Retina (tissue), 1 donor: ENCODE measurements at regions not wholly inside any gene's neighbourhood (a gene's known extent, or its start where the extent isn't known, plus 50 kb on each side); places are given as distances from the start of the nearest gene placed in this dataset.

Experiments
- DNase-seq: peaks from one replicate; pipeline ENCODE4 v3.0.0-alpha.2; 2016

DNA sequence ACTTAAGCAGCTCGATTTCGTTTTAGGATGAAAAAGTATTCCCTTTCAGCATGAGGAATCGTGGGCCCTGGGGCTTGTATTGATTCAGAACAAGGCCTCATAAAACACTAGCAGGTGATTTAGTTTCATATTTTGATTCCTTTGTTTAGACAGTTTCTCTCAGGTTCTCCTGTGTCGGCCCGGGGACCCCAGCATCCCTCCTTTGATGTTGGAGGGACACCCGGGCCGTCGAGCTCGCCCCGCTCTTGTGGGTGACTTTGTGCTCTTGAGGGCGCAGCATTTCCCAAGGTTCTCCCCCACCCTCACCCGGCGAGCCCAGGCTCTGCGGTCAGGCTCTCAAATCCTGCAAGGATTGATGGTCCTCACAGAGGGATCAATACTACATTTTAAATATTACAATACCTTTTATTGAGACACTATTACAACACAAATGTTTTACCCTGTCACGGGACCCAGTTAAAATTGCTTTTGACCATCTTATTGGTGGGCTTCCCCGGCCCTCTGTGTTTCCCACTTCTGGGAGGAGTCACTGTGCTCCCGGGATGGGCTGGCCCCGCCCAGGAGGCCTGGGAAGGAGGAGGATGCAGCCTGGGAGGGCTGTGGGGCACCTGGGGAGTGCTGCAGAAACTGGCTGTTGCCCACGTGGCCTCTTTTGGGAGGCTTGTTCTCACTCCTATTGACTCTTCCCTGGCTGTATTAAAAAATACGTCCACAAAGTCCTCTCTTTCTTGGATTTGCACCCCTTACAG is 222.6 kb downstream of the INSIG2 start:
- DNase-seq: peak; percentile 71

DNA sequence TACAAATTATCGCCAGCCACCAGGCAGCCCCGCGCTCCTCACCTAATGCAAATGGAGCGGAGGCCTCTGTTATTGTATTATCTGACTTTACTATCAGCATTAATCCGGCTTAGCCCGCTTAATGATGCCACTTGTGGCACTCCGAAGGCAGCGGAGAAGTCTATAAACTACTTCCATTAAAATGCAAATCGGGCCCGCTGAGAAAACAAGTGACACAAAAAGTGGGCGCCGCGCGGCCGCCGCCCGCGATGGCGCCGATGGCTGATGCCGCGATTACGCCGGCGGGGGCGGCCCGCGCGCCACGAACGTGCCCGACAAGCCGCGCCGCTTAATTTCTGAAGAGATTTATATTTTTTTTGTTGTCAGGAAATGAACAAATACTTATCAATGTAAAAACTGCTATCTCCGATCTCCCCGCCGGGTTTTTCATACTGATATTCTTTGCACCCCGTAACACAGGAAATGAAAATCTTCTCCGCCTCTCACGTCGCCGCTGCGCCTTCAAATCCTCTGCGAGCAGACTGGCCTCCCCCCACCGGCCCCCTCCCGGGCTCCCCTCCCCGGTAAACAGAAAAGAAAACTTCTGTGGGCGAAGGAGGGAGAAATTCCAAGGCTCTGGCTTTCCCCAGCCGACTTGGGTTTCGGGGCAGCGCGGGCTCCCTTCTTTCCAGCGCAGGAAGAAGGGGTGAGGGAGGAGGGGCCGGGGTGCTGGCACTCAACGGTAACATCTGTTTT is 221.8 kb downstream of the INSIG2 start:
- DNase-seq: peak; percentile 84

DNA sequence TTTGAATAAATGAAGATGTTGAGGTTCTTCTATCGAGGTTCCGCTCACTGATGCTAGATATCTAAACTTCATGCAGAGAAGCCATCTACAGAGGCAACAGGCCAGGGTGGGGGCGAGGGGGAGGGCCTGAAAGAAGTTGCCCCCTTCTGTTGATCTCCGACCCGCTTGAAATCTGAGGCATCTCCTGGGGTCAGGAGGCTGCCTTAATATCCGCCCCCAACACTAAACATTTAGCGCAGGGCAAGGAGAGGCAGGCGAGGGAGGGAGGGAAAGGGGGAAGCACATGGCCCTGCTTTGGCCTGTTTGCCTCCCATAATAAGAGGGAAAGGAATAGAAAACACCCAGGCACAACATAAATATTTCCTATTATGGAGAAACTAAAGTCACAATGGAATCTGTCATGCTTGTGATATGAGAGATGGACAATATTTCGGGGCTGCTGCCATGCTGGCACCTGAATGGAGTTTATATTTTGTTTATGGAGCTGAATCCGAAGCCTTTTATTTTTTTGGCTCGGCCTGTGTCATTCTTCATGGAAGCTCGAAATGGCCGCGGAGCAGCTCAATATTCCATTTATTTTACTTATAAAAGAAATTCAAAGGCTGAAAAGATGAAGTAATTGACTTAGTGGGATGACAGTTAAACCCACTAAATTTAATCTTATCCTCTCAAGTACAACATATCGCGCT is 221.1 kb downstream of the INSIG2 start:
- DNase-seq: no peak

DNA sequence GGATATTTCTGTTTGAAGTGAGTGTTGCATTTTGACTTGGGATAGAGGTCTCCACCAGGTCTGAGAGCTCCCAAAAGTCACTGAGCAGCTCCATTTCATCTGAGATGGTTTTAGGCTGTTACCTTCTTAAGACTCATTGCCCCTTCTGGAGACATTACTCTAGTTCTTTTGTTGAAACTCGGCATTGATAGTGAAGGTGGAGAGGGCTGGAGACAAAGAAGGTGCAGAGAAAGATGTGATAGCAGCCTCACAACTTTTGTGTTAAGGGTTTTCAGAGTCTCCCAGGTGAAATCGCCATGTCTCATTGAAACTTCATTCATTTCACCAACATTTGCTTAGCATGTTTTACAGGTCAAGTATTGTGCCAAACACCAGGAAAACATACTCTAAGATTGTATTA is 219.6 kb downstream of the INSIG2 start:
- DNase-seq: no peak

DNA sequence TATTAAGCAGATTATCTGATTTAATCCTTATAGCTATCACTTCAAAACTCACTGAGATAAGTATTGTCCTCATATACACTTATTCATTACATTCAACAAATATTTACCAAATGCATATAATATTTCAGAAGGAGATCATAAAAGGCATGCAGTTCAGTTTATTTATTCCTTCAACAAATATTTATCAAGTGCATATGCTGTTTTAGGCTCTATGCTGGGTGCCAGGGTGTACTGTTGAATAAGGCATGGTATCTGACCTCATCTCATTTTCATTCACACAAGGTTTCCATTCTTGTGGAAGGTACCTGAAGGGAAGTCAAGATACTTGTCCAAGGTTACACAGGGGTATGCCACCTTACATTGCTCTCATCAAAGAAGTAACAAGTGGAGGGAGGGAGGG is 213.0 kb downstream of the INSIG2 start:
- no peak for DNase-seq

DNA sequence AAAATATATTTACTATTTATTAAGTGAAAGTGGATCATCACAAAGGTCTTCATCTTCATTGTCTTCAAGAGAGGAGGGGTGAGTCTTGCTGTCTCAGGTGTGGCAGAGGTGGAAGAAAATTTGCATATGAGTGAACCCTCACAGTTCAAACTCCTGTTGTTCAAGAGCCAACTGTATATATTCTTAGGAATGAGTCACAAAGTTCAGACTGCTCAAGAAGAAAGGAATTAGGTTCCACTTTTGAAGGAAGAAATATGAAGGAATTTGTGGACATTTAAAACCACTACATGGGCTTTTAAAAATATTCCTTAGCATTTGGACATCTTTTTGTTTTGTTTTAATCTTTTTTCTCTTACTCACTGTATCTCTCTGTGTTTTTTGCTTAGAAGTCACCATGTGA is 212.6 kb downstream of the INSIG2 start:
- no peak for DNase-seq

DNA sequence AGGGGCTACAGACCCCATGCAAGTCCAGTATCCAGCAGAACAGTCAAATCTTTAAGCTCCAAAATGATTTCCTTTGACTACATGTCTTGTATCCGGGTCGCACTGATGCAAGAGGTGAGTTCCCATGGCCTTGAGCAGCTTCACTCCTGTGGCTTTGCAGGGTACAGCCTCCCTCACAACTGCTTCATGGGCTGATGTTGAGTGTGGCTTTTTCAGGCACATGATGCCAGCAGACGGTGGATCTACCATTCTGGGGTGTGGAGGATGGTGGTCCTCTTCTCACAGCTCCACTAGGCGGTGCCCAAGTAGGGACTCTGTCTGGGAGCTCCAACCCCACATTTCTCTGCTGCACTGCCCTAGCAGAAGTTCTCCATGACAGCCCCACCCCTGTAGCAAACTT is 208.4 kb downstream of the INSIG2 start:
- DNase-seq: no peak

DNA sequence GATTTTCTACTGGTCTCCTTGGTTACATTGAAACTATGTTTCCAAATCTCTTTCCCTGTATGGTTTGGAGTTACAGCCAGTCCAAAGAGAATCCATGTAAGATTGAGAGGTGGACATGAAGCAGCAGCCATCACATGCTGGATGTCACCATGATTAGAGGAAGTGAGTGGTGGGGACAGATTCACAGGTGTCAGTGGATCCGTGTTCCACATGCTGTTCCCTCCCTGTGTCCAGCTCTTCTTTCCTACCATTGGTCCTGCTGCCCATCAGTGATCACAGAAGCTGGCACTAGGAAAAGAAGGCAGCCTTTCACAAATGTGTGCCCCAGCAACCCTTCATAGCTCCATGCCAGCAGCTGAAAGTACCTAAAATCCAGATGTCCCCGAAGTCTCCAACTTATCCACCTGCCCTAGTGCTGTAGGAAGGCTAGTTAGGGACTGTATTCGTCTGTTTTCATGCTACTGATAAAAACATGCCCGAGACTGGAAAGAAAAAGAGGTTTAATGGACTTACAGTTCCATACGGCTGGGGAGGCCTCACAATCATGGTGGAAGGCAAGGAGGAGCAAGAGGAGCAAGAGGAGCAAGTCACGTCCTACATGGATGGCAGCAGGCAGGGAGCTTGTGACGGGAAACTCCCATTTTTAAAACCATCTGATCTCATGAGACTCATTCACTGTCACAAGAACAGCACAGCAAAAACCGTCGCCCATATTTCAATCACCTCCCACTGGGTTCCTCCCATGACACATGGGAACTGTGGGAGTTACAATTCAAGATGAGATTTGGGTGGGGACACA is 207.5 kb downstream of the INSIG2 start:
- DNase-seq: no peak

DNA sequence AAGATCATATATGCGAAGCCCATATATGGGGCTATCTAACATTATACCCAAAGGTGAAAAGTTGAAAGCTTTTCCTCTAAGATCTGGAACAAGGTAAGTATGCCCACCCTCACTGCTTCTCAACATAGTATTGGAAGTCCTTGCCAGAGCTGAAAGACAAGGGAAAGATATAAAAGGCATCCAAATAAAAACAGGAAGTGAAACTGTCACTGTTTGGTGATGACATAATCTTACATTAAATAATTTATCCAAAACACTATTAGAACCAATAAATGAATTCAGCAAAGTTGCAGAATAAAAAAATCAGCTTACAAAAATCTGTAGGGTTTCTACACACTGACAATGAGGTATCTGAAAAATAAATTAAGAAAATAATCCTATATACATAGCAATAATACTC is 205.8 kb downstream of the INSIG2 start:
- DNase-seq: no peak

DNA sequence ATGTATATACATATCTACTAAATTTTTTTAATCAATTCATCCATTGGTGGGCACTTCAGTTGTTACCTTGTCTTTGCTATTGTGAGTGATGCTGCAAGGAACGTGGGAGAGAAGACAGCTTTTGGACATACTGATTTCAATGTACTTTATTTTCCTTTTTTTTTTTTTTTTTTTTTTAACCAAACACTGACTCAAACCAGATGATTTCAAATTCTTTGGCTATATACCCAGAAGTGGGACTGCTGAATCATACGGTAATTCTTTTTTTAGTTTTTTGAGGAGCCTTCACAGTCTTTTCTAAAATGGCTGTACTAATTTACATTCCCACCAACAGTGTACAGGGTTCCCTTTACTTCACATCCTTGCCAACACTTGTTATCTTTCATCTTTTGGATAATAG is 204.7 kb downstream of the INSIG2 start:
- no peak for DNase-seq

DNA sequence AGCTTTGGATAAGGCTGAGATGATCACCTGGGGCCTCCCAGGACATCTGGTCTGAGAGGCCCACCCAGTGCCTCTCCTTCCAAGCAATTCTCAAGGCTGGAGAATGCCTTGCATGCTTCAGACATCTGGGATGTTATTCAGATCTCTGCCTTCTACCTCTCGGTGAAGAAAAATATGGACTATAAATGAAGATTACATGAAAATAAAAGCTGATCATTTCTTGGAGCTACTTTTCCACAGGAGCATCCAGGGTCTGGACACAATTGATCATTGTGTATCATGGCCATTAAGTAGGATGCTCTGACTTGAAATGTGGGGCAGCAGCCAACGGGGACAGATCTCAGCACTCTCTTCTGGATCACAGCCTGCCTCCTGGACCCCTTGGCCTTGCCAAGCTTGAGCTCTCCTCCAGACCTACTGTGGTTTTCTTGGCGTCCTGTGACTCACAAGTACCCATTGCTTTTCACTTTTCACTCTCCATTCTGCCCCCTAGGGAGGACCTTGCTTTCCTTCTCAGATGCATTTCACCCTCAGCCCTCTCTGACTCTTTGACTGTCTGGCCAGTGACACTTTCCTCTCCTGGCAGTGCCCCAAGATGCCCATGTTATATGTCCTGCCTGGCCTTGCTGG is 203.1 kb downstream of the INSIG2 start:
- DNase-seq: no peak

DNA sequence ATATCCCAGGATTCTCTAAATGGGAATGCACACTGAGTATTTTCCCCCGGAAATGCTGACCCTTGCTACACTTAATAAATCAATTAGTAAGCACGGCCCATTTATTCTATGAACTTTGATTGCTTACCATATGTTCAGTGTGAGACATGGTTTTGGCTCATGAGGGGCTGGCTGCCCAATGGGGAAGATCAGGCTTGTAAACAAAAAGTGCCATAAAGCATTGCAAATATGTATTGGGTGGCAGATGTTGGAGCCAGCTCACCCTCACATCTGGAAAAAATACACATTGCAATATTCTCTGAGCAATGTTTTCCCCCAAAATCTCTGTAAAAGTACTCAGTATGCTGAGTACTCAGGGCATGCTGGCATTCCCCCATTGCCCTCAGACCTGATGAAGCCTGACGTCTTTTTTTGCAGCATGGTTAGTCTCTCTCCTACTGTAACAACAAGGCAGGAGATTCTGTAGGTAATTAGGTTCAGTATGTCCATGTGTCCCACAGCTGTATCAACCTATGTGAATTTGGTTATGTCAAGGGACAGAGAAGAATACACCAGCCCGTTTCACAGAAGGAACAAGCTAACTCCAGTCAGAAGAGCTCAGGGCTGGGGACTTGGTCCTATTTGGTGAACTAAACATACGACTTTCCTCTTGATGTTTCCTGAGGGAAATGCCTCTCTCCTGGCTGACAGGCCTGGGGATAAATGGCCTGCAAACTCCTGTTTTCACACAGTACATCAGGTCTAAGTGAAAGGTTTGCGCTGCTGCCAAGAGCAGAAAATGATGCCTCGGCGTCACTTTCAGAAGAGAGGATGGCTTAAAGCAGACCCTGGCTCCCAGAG is 202.4 kb downstream of the INSIG2 start:
- DNase-seq: no peak

DNA sequence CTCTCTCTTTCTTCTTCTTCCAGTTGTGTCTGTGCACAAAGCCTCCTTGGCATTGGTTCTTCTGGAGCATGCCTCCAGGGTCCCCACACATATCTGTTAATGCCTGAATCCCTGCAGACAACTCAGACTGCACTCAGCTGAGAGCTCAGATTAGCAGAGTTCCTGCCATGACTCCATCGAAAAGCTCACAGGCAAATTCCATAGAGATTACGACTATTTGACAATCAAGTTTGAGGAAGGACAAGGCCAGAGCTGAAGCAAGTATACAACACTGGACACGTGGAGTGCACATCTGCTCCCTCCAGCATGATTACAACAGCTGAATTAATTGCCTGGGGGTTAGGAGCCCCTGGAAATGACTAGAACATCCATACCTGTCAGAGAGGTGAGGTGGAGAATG is 190.7 kb downstream of the INSIG2 start:
- DNase-seq: no peak

DNA sequence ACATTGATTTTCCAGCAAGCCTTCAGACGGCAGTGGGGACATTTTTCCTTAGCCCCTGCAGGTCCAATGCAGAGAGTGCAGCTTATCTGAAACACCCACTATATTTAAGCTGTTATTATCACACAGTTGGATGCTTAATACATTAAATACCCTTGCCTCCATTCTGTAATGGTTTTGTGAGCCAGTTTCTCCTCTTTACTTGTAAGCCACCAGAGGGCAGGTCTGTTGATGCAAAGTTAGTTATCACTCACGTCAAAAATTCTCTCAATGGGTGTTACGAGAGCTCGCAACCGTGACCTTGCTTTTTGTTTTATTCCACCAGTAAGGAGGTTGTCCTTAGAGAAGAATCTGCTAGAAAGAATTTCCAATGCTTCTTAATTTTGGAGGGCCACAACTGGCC is 189.8 kb downstream of the INSIG2 start:
- no peak for DNase-seq

DNA sequence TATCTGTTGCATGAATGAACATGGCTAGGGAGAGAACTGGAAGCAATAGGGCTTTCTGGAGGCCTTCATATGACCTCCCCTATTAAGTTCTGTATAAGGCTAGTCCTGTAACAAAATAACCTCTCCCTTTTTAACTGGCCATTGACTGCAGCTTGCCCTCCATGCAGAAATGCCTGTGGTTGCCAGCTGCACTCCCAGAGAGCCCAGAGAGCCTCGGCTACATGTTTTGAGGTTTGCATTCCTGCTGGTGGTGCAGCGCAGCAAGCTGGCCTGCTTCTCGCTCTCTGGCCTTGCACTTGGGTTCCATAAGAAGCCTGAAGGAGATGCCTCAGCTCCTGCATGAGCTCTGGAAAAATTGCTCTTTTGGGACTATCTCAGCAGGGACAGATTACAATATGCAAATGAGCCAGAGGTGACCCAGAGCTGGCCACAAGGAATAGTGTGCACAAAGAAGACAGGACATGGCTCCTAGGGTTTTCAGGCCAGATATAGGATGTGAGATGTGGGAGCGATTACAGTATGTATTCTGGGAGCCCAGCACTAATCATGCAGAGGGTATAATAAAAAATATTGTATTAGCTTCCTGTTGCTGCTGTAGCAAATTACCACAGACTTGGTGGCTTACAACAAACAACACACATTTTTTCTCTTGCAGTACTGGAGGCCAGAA is 186.7 kb downstream of the INSIG2 start:
- no peak for DNase-seq

DNA sequence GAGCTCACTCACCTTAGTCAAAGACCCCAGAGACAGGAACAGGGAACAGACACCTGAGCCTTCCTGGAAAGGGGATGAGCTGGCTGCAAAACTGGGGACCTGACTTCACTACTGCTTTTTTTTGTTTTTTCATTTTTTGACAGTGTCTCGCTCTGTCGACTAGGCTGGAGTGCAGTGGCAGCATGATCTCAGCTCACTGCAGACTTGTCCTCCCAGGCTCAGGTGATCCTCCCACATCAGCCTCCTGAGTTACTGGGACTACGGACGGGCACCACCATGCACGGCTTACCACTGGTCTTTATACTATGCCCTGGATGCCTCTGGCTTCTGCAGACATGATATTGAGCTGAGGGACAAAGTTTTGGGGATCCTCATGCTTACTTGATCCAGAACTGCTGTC is 184.1 kb downstream of the INSIG2 start:
- DNase-seq: no peak

DNA sequence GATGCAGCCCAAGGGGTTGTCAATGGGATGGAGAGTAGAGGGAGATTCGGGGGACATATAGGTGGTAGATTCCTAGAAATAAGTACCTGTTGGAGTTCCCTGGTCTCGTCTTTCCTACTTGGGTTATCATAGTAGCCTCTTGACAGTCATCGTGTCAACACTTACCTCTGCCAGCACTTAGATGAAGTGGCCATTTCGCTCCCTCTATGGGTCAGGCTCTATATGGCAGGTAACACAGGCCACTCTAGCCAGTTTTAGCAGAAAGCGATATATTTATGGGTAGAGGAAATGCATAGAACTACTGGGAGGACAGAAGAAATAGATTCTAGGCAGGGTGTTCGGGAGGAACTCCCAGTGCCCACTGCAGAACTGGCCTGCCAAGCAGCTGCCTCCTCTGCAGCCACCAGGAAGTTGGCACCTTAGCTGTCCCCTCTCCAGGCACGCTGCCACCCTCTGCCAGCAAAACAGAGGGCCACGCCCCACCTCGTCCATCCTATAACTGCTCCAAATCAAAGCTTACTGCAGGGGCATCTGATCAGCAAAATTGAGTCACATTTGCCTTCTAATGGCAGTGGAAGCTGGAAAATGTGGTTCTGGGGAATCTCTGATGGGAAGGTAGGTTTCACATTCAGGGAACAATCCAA is 181.3 kb downstream of the INSIG2 start:
- DNase-seq: no peak

DNA sequence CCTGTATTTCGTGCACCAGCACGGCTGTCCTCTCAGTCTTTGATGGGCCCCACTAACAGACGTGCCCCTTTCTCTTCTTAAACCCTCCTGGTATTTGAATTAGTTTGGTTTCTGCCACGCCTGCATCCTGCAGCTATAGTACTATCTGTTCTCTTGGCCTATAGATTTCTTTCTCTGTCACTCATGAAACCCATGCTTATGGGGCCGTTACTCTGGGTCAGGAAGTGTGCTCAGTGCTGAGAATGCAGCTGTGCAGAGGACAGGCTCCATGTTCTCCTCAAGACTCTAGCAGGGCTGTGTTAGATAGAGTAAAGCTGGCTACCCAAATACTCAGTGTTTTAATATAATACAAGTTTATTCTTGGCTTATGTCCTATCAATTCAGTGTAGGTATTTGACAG is 180.0 kb downstream of the INSIG2 start:
- DNase-seq: no peak

DNA sequence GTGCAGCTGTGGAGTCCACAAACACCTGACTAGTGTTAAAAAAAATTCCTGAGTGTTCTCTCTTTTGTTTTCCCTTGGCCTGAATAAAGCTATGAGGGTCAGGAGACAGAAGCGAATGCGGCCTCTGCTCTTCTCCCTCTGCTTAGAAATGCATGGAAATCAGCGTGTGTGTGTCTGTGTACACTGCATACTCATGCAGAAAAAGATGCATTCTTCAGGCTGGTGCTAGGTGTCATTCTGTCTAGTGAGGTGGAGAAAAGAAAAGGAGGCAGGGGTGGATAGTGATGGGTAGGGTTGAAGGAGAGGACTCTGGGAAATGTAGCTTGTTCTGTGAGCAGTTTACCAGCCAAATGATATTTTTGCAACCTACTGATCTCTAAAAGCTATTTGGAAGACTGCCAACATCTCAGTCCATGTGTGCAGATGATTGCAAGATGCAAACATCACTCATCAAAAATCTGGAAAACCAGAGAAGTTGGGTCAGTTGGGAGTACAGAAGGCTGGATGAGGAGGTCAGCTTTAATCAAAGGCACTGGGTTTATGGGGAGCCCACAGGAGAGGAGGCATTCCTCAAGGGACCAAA is 177.7 kb downstream of the INSIG2 start:
- DNase-seq: no peak
